Stimulated activated naive B cell treated with anti-CD40 and anti-IgM and Interleukin-4, amounts not matched to agents 10 μg/mL and 1 μg/mL and 100 μg/mL, for 72 hours (primary cell): ENCODE measurements at regions not wholly inside any gene's neighbourhood (a gene's known extent, or its start where the extent isn't known, plus 50 kb on each side); places are given as distances from the start of the nearest gene placed in this dataset.
A peak's percentile ranks its signal among the peaks of the same experiment; 100 is the strongest.

Source experiments
- ATAC-seq, 2 donors: fragments of 150-1000 bp; cut with Tn5 transposase; replicated peaks; 2 replicates each; pipeline ENCODE4 v1.10.0; 2021; ENCODE audit warnings: moderate library complexity in 1 of 2
- DNase-seq: peaks from one replicate; pipeline ENCODE4 v3.0.0; 2021
- H3K27ac Mint-ChIP-seq: one replicate; pipeline ENCODE4 v1.8.0; 2022; ENCODE audit warnings: mild to moderate bottlenecking, mixed read lengths
- H3K27me3 Mint-ChIP-seq, 2 donors: one replicate each; pipeline ENCODE4 v1.8.0; 2022; ENCODE audit warnings: mixed read lengths in 2 of 2
- H3K36me3 Mint-ChIP-seq, 2 donors: one replicate each; pipeline ENCODE4 v1.8.0; 2022; ENCODE audit warnings: mixed read lengths in 2 of 2, mild to moderate bottlenecking in 1 of 2
- H3K4me1 Mint-ChIP-seq, 2 donors: one replicate each; pipeline ENCODE4 v1.8.0; 2022; ENCODE audit warnings: mixed read lengths in 2 of 2, mild to moderate bottlenecking in 1 of 2
- H3K4me3 Mint-ChIP-seq, 2 donors: one replicate each; pipeline ENCODE4 v1.8.0; 2022; ENCODE audit warnings: mild to moderate bottlenecking in 2 of 2, mixed read lengths in 2 of 2, moderate library complexity in 1 of 2
- H3K9me3 Mint-ChIP-seq, 2 donors: one replicate each; pipeline ENCODE4 v1.8.0; 2022; ENCODE audit warnings: mixed read lengths in 2 of 2, mild to moderate bottlenecking in 1 of 2

GRCh38 chr4:63505714-63506460 is 903.4 kb downstream of the TECRL start:
- Mint-ChIP-seq H3K36me3 (no peaks in the 10 kb centered on the region), H3K4me1 (no peaks in the 10 kb centered on the region), H3K9me3 (peaks cover 6% of the 10 kb centered on the region in 2 donors), H3K27ac (no peak overlapping the region), H3K4me3 (no peak overlapping the region), H3K27me3 (no peaks in the 10 kb centered on the region)
- ATAC-seq (no peak), DNase-seq (no peak)

GRCh38 chr4:63493265-63493664 is 916.0 kb downstream of the TECRL start:
- ATAC-seq (no peak), DNase-seq (no peak)
- Mint-ChIP-seq H3K27me3 (no peaks in the 10 kb centered on the region), H3K27ac (no peak overlapping the region), H3K36me3 (no peaks in the 10 kb centered on the region), H3K4me3 (no peak overlapping the region), H3K4me1 (no peaks in the 10 kb centered on the region), H3K9me3 (peaks cover 5 to 9% of the 10 kb centered on the region in 2 donors)

GRCh38 chr4:63492515-63492914 is 916.7 kb downstream of the TECRL start:
- Mint-ChIP-seq H3K9me3 (peaks cover 5 to 8% of the 10 kb centered on the region in 2 donors), H3K4me3 (no peak overlapping the region), H3K4me1 (no peaks in the 10 kb centered on the region), H3K27ac (no peak overlapping the region), H3K27me3 (no peaks in the 10 kb centered on the region), H3K36me3 (no peaks in the 10 kb centered on the region)
- ATAC-seq, result no peak
- DNase-seq, result no peak

- H3K4me3 Mint-ChIP-seq, result no peak overlapping the region
- no peaks in the 10 kb centered on the region for H3K4me1 Mint-ChIP-seq
- DNase-seq (no peak), ATAC-seq (no peak)
- no peak overlapping the region for H3K27ac Mint-ChIP-seq
- H3K36me3 Mint-ChIP-seq, result no peaks in the 10 kb centered on the region
- H3K9me3 Mint-ChIP-seq, result peaks cover 7 to 14% of the 10 kb centered on the region in 2 donors
- no peaks in the 10 kb centered on the region for H3K27me3 Mint-ChIP-seq
Observed at GRCh38 chr4:63464393-63464792, 944.9 kb downstream of the TECRL start.

GRCh38 chr4:63460075-63460474 is 949.2 kb downstream of the TECRL start:
- Mint-ChIP-seq H3K4me3 (no peak overlapping the region), H3K36me3 (no peaks in the 10 kb centered on the region), H3K27ac (no peak overlapping the region), H3K27me3 (no peaks in the 10 kb centered on the region), H3K9me3 (peaks cover 7 to 10% of the 10 kb centered on the region in 2 donors), H3K4me1 (no peaks in the 10 kb centered on the region)
- ATAC-seq, result no peak
- no peak for DNase-seq

GRCh38 chr4:63459329-63459728 is 949.9 kb downstream of the TECRL start:
- Mint-ChIP-seq H3K27ac (no peak overlapping the region), H3K4me1 (no peaks in the 10 kb centered on the region), H3K36me3 (no peaks in the 10 kb centered on the region), H3K4me3 (no peak overlapping the region), H3K27me3 (no peaks in the 10 kb centered on the region), H3K9me3 (peaks cover 7 to 10% of the 10 kb centered on the region in 2 donors)
- no peak for DNase-seq
- ATAC-seq, result peak; percentile 59 to 60

GRCh38 chr4:63458010-63458409 is 951.2 kb downstream of the TECRL start:
- ATAC-seq (no peak), DNase-seq (no peak)
- no peaks in the 10 kb centered on the region for H3K4me1 Mint-ChIP-seq
- H3K9me3 Mint-ChIP-seq, result peaks cover 7 to 10% of the 10 kb centered on the region in 2 donors
- no peaks in the 10 kb centered on the region for H3K36me3 Mint-ChIP-seq
- H3K27ac Mint-ChIP-seq, result no peak overlapping the region
- no peak overlapping the region for H3K4me3 Mint-ChIP-seq
- no peaks in the 10 kb centered on the region for H3K27me3 Mint-ChIP-seq

- H3K4me1 Mint-ChIP-seq, result no peaks in the 10 kb centered on the region
- H3K4me3 Mint-ChIP-seq, result no peak overlapping the region
- DNase-seq (no peak), ATAC-seq (no peak)
- peaks cover 4 to 13% of the 10 kb centered on the region in 2 donors for H3K9me3 Mint-ChIP-seq
- no peaks in the 10 kb centered on the region for H3K36me3 Mint-ChIP-seq
- H3K27me3 Mint-ChIP-seq, result no peaks in the 10 kb centered on the region
- H3K27ac Mint-ChIP-seq, result no peak overlapping the region
Observed at GRCh38 chr4:63440236-63440635, 969.0 kb downstream of the TECRL start.

- Mint-ChIP-seq H3K4me3 (no peak overlapping the region), H3K36me3 (no peaks in the 10 kb centered on the region), H3K9me3 (peaks cover 0 to 1% of the 10 kb centered on the region in 2 donors), H3K27me3 (no peaks in the 10 kb centered on the region), H3K4me1 (no peaks in the 10 kb centered on the region), H3K27ac (no peak overlapping the region)
- DNase-seq (no peak), ATAC-seq (no peak)
Observed at GRCh38 chr4:63430105-63430504, 979.1 kb downstream of the TECRL start.

GRCh38 chr4:63396269-63396668 is 1013.0 kb downstream of the TECRL start:
- no peak for ATAC-seq
- Mint-ChIP-seq H3K27me3 (no peaks in the 10 kb centered on the region), H3K36me3 (no peaks in the 10 kb centered on the region), H3K4me3 (no peak overlapping the region), H3K4me1 (no peaks in the 10 kb centered on the region), H3K27ac (no peak overlapping the region), H3K9me3 (peaks cover 4 to 6% of the 10 kb centered on the region in 2 donors)
- no peak for DNase-seq

- no peak for ATAC-seq
- no peak overlapping the region for H3K27ac Mint-ChIP-seq
- no peak overlapping the region for H3K4me3 Mint-ChIP-seq
- DNase-seq, result no peak
- no peaks in the 10 kb centered on the region for H3K27me3 Mint-ChIP-seq
- H3K4me1 Mint-ChIP-seq, result no peaks in the 10 kb centered on the region
- peaks cover 4% of the 10 kb centered on the region in 2 donors for H3K9me3 Mint-ChIP-seq
- H3K36me3 Mint-ChIP-seq, result no peaks in the 10 kb centered on the region
Observed at GRCh38 chr4:63393544-63393943, 1015.7 kb downstream of the TECRL start.

GRCh38 chr4:63379750-63380522 is 1029.3 kb downstream of the TECRL start:
- no peak overlapping the region for H3K27ac Mint-ChIP-seq
- no peaks in the 10 kb centered on the region for H3K4me1 Mint-ChIP-seq
- no peaks in the 10 kb centered on the region for H3K27me3 Mint-ChIP-seq
- no peak for DNase-seq
- H3K36me3 Mint-ChIP-seq, result no peaks in the 10 kb centered on the region
- ATAC-seq, result no peak
- H3K9me3 Mint-ChIP-seq, result peaks cover 7 to 9% of the 10 kb centered on the region in 2 donors
- no peak overlapping the region for H3K4me3 Mint-ChIP-seq

- no peak overlapping the region for H3K27ac Mint-ChIP-seq
- H3K36me3 Mint-ChIP-seq, result no peaks in the 10 kb centered on the region
- H3K27me3 Mint-ChIP-seq, result no peaks in the 10 kb centered on the region
- no peak for DNase-seq
- H3K4me1 Mint-ChIP-seq, result no peaks in the 10 kb centered on the region
- H3K4me3 Mint-ChIP-seq, result no peak overlapping the region
- peaks cover 5 to 7% of the 10 kb centered on the region in 2 donors for H3K9me3 Mint-ChIP-seq
- no peak for ATAC-seq
Observed at GRCh38 chr4:63371001-63371400, 1038.2 kb downstream of the TECRL start.

- Mint-ChIP-seq H3K36me3 (no peaks in the 10 kb centered on the region), H3K27ac (no peak overlapping the region), H3K4me1 (no peaks in the 10 kb centered on the region), H3K9me3 (peaks cover 4 to 6% of the 10 kb centered on the region in 2 donors), H3K27me3 (no peaks in the 10 kb centered on the region), H3K4me3 (no peak overlapping the region)
- ATAC-seq (no peak), DNase-seq (no peak)
Observed at GRCh38 chr4:63361628-63362027, 1047.6 kb downstream of the TECRL start.

- H3K36me3 Mint-ChIP-seq, result no peaks in the 10 kb centered on the region
- H3K9me3 Mint-ChIP-seq, result peaks cover 4 to 5% of the 10 kb centered on the region in 2 donors
- no peak overlapping the region for H3K27ac Mint-ChIP-seq
- H3K4me3 Mint-ChIP-seq, result no peak overlapping the region
- DNase-seq (no peak), ATAC-seq (no peak)
- no peaks in the 10 kb centered on the region for H3K4me1 Mint-ChIP-seq
- H3K27me3 Mint-ChIP-seq, result no peaks in the 10 kb centered on the region
Observed at GRCh38 chr4:63361066-63361465, 1048.2 kb downstream of the TECRL start.
